ENCODE measurements at regions not wholly inside any gene's neighbourhood (a gene's known extent, or its start where the extent isn't known, plus 50 kb on each side); places are given as distances from the start of the nearest gene placed in this dataset.
"Not testable (repeated sequence)": the region's sequence is repeated elsewhere in the genome, so short reads cannot be mapped to it uniquely, and the experiment has no call there.

DNA sequence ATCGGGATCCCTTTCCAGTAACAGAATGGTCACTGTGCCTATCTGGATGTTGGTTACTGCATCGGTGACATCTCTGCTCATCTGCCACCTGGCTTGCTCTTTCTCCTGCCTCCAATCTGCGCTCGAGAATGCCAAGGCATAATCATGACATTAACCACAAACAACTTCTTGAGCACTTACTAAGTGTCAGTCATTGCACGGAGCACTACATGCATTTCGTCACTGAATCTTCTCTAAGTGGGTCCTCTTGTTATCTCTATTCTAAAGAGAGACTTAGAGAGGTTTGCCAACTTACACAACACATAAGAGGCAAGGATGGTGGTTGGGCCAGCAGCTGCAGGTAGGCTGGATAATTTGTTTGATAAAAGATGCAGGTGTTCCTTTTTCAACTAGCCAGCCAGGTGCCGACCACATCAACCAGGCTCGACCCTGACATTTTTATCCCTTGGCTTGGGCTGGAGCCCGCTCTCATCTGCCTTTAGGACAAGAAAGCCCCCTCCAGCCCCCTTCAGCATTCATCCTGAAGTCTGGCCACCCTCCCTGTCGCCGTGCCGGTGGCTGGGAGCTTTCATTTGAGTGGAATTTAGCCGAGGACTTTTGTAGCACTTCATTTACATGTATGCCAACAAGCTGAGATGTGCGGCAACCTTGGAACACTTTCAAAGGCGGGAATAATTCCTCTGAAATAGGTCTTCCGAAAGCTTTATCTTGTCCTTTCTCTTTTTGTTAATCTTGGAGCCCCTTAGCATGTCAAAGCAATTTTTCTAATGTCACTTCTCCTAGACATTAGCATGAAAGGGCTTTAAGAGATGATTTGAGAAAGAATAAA lies 89.3 kb upstream of the NKD1 start:
- H3K36me3 ChIP-seq (ENCODE audit: insufficient read depth, low read length): no peaks in the 10 kb centered on the region
- no peak overlapping the region for H3K27ac ChIP-seq (ENCODE audit: low read depth, low read length)
- H3K9ac ChIP-seq (ENCODE audit: low read length): no peak overlapping the region
- H3K4me1 ChIP-seq (ENCODE audit: insufficient read depth, low read length): no peaks in the 10 kb centered on the region
- no peaks in the 10 kb centered on the region for H3K27me3 ChIP-seq (ENCODE audit: control insufficient read depth in 1 of 2, insufficient read depth in 2 of 2, low read length in 2 of 2)
- H3K9me3 ChIP-seq (ENCODE audit: low read length): no peaks in the 10 kb centered on the region
- no peak overlapping the region for H3K4me3 ChIP-seq (ENCODE audit: low read depth in 1 of 2, low read length in 2 of 2)

DNA sequence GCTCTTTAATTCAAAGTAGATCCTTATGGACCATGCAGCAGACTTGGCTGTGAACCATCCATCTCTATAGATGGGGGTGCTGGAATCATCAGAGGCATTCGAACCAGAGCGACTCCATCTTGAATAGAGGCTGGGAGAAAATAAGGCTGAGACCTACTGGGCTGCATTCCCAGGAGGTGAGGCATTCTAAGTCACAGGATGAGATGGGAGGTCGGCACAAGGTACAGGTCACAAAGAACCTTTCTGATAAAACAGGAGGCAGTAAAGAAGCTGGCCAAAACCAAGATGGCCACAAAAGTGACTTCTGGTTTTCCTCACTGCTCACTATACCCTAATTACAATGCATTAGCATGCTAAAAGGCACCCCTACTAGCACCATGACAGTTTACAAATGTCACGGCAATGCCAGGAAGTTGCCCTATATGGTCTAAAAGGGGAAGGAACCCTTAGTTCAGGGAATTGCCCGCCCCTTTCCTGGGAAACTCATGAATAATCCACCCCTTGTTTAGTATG lies 89.2 kb upstream of the BRD7 start:
- no peaks in the 10 kb centered on the region for H3K27me3 ChIP-seq (ENCODE audit: control insufficient read depth in 1 of 2, insufficient read depth in 2 of 2, low read length in 2 of 2)
- H3K4me3 ChIP-seq (ENCODE audit: low read depth in 1 of 2, low read length in 2 of 2): no peak overlapping the region
- H3K36me3 ChIP-seq (ENCODE audit: insufficient read depth, low read length): no peaks in the 10 kb centered on the region
- H3K27ac ChIP-seq (ENCODE audit: low read depth, low read length): no peak overlapping the region
- H3K9me3 ChIP-seq (ENCODE audit: low read length): no peaks in the 10 kb centered on the region
- no peaks in the 10 kb centered on the region for H3K4me1 ChIP-seq (ENCODE audit: insufficient read depth, low read length)
- no peak overlapping the region for H3K9ac ChIP-seq (ENCODE audit: low read length)

GRCh38 chr16:50457423-50457822 lies 88.6 kb upstream of the BRD7 start:
- Histone ChIP-seq H3K4me1 (ENCODE audit: insufficient read depth, low read length) (no peaks in the 10 kb centered on the region), H3K4me3 (ENCODE audit: low read depth in 1 of 2, low read length in 2 of 2) (no peak overlapping the region), H3K27me3 (ENCODE audit: control insufficient read depth in 1 of 2, insufficient read depth in 2 of 2, low read length in 2 of 2) (no peaks in the 10 kb centered on the region), H3K9ac (ENCODE audit: low read length) (no peak overlapping the region), H3K9me3 (ENCODE audit: low read length) (no peaks in the 10 kb centered on the region), H3K36me3 (ENCODE audit: insufficient read depth, low read length) (no peaks in the 10 kb centered on the region), H3K27ac (ENCODE audit: low read depth, low read length) (no peak overlapping the region)

GRCh38 chr16:50455288-50455845 lies 86.6 kb upstream of the BRD7 start:
- no peaks in the 10 kb centered on the region for H3K4me1 ChIP-seq (ENCODE audit: insufficient read depth, low read length)
- H3K27me3 ChIP-seq (ENCODE audit: control insufficient read depth in 1 of 2, insufficient read depth in 2 of 2, low read length in 2 of 2): no peaks in the 10 kb centered on the region
- no peak overlapping the region for H3K9ac ChIP-seq (ENCODE audit: low read length)
- H3K36me3 ChIP-seq (ENCODE audit: insufficient read depth, low read length): no peaks in the 10 kb centered on the region
- no peaks in the 10 kb centered on the region for H3K9me3 ChIP-seq (ENCODE audit: low read length)
- no peak overlapping the region for H3K4me3 ChIP-seq (ENCODE audit: low read depth in 1 of 2, low read length in 2 of 2)
- H3K27ac ChIP-seq (ENCODE audit: low read depth, low read length): no peak overlapping the region

GRCh38 chr16:50453446-50453845 lies 84.7 kb upstream of the BRD7 start:
- Histone ChIP-seq H3K27ac (ENCODE audit: low read depth, low read length) (no peak overlapping the region), H3K36me3 (ENCODE audit: insufficient read depth, low read length) (no peaks in the 10 kb centered on the region), H3K27me3 (ENCODE audit: control insufficient read depth in 1 of 2, insufficient read depth in 2 of 2, low read length in 2 of 2) (no peaks in the 10 kb centered on the region), H3K4me3 (ENCODE audit: low read depth in 1 of 2, low read length in 2 of 2) (no peak overlapping the region), H3K9ac (ENCODE audit: low read length) (no peak overlapping the region), H3K9me3 (ENCODE audit: low read length) (no peaks in the 10 kb centered on the region), H3K4me1 (ENCODE audit: insufficient read depth, low read length) (no peaks in the 10 kb centered on the region)

- Histone ChIP-seq H3K4me3 (ENCODE audit: low read depth in 1 of 2, low read length in 2 of 2) (no peak overlapping the region), H3K27me3 (ENCODE audit: control insufficient read depth in 1 of 2, insufficient read depth in 2 of 2, low read length in 2 of 2) (no peaks in the 10 kb centered on the region), H3K9ac (ENCODE audit: low read length) (no peak overlapping the region), H3K4me1 (ENCODE audit: insufficient read depth, low read length) (no peaks in the 10 kb centered on the region), H3K27ac (ENCODE audit: low read depth, low read length) (no peak overlapping the region), H3K9me3 (ENCODE audit: low read length) (no peaks in the 10 kb centered on the region), H3K36me3 (ENCODE audit: insufficient read depth, low read length) (no peaks in the 10 kb centered on the region)
Observed at GRCh38 chr16:50451951-50452508, 83.2 kb upstream of the BRD7 start.

DNA sequence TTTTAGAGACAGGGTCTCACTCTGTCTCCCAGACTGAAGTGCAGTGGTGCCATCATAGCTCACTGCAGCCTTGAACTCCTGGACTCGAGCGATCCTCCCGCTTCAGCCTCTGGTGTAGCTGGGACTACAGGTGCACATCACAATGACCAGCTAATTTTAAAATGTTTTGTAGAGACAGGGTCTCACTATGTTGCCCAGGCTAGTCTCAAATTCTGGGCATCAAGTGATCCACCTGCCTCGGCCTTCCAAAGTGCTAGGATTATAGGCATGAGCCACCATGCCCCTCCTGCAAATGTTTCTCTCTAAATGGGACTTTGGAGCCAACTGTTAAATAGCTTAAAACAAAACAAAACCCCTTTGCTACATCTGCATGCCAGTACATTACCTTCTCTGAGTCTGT lies 82.2 kb upstream of the BRD7 start:
- Histone ChIP-seq H3K9ac (ENCODE audit: low read length) (no peak overlapping the region), H3K4me3 (ENCODE audit: low read depth in 1 of 2, low read length in 2 of 2) (no peak overlapping the region), H3K36me3 (ENCODE audit: insufficient read depth, low read length) (no peaks in the 10 kb centered on the region), H3K4me1 (ENCODE audit: insufficient read depth, low read length) (no peaks in the 10 kb centered on the region), H3K9me3 (ENCODE audit: low read length) (no peaks in the 10 kb centered on the region), H3K27me3 (ENCODE audit: control insufficient read depth in 1 of 2, insufficient read depth in 2 of 2, low read length in 2 of 2) (no peaks in the 10 kb centered on the region), H3K27ac (ENCODE audit: low read depth, low read length) (no peak overlapping the region)

- Histone ChIP-seq H3K36me3 (ENCODE audit: insufficient read depth, low read length) (no peaks in the 10 kb centered on the region), H3K4me3 (ENCODE audit: low read depth in 1 of 2, low read length in 2 of 2) (no peak overlapping the region), H3K27me3 (ENCODE audit: control insufficient read depth in 1 of 2, insufficient read depth in 2 of 2, low read length in 2 of 2) (no peaks in the 10 kb centered on the region), H3K4me1 (ENCODE audit: insufficient read depth, low read length) (no peaks in the 10 kb centered on the region), H3K27ac (ENCODE audit: low read depth, low read length) (no peak overlapping the region), H3K9ac (ENCODE audit: low read length) (no peak overlapping the region), H3K9me3 (ENCODE audit: low read length) (no peaks in the 10 kb centered on the region)
Observed at GRCh38 chr16:50449800-50450199, 81.0 kb upstream of the BRD7 start.

DNA sequence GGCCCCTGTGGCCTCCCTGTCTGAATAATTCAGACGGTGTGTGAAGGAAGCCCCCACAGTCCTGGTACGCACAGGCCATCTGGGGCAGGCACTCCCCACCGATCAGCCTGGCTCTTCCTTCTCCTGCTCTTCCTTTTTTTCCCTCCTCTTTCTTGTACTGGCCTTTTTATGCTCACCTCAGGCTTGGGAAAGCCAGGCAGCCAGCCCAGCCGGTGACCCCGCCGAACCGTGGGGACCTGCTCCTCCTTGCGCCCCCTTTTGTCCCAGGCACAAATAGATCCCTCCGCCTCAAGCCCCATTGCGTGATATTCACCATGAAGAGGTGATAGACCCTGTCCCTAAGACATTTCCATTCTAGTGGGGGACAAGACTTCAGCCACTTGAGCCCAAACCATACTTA lies 80.2 kb upstream of the BRD7 start:
- Histone ChIP-seq H3K4me1 (ENCODE audit: insufficient read depth, low read length) (no peaks in the 10 kb centered on the region), H3K9me3 (ENCODE audit: low read length) (no peaks in the 10 kb centered on the region), H3K36me3 (ENCODE audit: insufficient read depth, low read length) (no peaks in the 10 kb centered on the region), H3K4me3 (ENCODE audit: low read depth in 1 of 2, low read length in 2 of 2) (no peak overlapping the region), H3K9ac (ENCODE audit: low read length) (no peak overlapping the region), H3K27me3 (ENCODE audit: control insufficient read depth in 1 of 2, insufficient read depth in 2 of 2, low read length in 2 of 2) (no peaks in the 10 kb centered on the region), H3K27ac (ENCODE audit: low read depth, low read length) (no peak overlapping the region)

GRCh38 chr16:50448522-50448921 lies 79.7 kb upstream of the BRD7 start:
- H3K9me3 ChIP-seq (ENCODE audit: low read length): no peaks in the 10 kb centered on the region

GRCh38 chr16:50447386-50447785 lies 78.6 kb upstream of the BRD7 start:
- H3K36me3 ChIP-seq (ENCODE audit: insufficient read depth, low read length); H3K27me3 ChIP-seq (ENCODE audit: control insufficient read depth in 1 of 2, insufficient read depth in 2 of 2, low read length in 2 of 2); H3K9me3 ChIP-seq (ENCODE audit: low read length): not testable (repeated sequence)

More at GRCh38 chr16:50448522-50448921, 79.7 kb upstream of the BRD7 start:
- no peak overlapping the region for H3K9ac ChIP-seq (ENCODE audit: low read length)
- no peak overlapping the region for H3K4me3 ChIP-seq (ENCODE audit: low read depth in 1 of 2, low read length in 2 of 2)
- no peaks in the 10 kb centered on the region for H3K27me3 ChIP-seq (ENCODE audit: control insufficient read depth in 1 of 2, insufficient read depth in 2 of 2, low read length in 2 of 2)
- no peaks in the 10 kb centered on the region for H3K36me3 ChIP-seq (ENCODE audit: insufficient read depth, low read length)
- H3K27ac ChIP-seq (ENCODE audit: low read depth, low read length): no peak overlapping the region
- no peaks in the 10 kb centered on the region for H3K4me1 ChIP-seq (ENCODE audit: insufficient read depth, low read length)

More at GRCh38 chr16:50447386-50447785, 78.6 kb upstream of the BRD7 start:
- not testable (repeated sequence) for H3K27ac ChIP-seq (ENCODE audit: low read depth, low read length); H3K4me3 ChIP-seq (ENCODE audit: low read depth in 1 of 2, low read length in 2 of 2); H3K4me1 ChIP-seq (ENCODE audit: insufficient read depth, low read length); H3K9ac ChIP-seq (ENCODE audit: low read length)
